HepG2 (cell line): ENCODE measurements at regions not wholly inside any gene's neighbourhood (a gene's known extent, or its start where the extent isn't known, plus 50 kb on each side); places are given as distances from the start of the nearest gene placed in this dataset.

Experiments
- ATAC-seq: fragments of 200-7000 bp; cut with Tn5 transposase; 3 replicates; pipeline ENCODE4 v1.9.1; 2020; ENCODE audit warnings: mild to moderate bottlenecking, moderate library complexity
- BruUV-seq: library from RNA; stranded (reverse); fragments of 400-500 nt; replicated peaks from 2 replicates; lab custom pipeline; 2021; lab: Mats Ljungman, UMichigan
- CTCF ChIA-PET: fragments of 300-600 bp; formaldehyde crosslinking; extraction: SDS; loops from one replicate; lab custom pipeline; 2021; ENCODE audit warnings: low total read pairs, inconsistent platforms, low intra/inter-chr PET ratio; lab: Yijun Ruan, JAX
- POLR2A ChIA-PET: fragments of 350-600 bp; sonication (Branson Sonifier 250); formaldehyde crosslinking; loops from one replicate; lab custom pipeline; 2020; ENCODE audit warnings: antibody characterized with exemption, inconsistent platforms; lab: Yijun Ruan, JAX
- DNase-seq: peaks from one replicate; pipeline ENCODE4 v3.0.0-alpha.2; 2015; ENCODE audit warnings: low spot score
- FAIRE-seq: peaks from 3 replicates; lab custom pipeline; 2011; peaks lifted over from hg19 to GRCh38; lab: Jason Lieb, UNC
- H2AFZ ChIP-seq: one replicate; pipeline ENCODE4 v1.6.1; 2011; ENCODE audit warnings: low read length, inconsistent platforms
- H3K27ac ChIP-seq: fragments of 300-600 bp; 3 replicates; pipeline ENCODE4 v1.8.0; 2011; ENCODE audit warnings: mixed run types, mild to moderate bottlenecking, mixed read lengths, low read length, inconsistent platforms; ENCODE audit not compliant: insufficient read depth; ENCODE audit errors: extremely low read length
- H3K27me3 ChIP-seq, 2 experiments: fragments of 200-600 bp in 1 of 2; 2 replicates in 1 of 2; 3 replicates in 1 of 2; pipeline versions ENCODE4 v1.6.0 to v1.8.0; 2011; ENCODE audit warnings: low read length in 2 of 2, mild to moderate bottlenecking in 2 of 2, moderate library complexity in 2 of 2, inconsistent platforms in 1 of 2; ENCODE audit not compliant: insufficient read depth in 2 of 2, control insufficient read depth in 1 of 2
- H3K36me3 ChIP-seq, 2 experiments: fragments of 200-600 bp in 1 of 2; replicated peaks in 1 of 2; 2 replicates in 1 of 2; 3 replicates in 1 of 2; pipeline versions ENCODE4 v1.5.1 to v1.8.0; 2011; ENCODE audit warnings: low read length in 2 of 2, inconsistent platforms in 1 of 2; ENCODE audit not compliant: insufficient read depth in 2 of 2, control insufficient read depth in 1 of 2
- H3K4me1 ChIP-seq: 2 replicates; pipeline ENCODE4 v1.5.1; 2012; ENCODE audit warnings: low read length, inconsistent platforms; ENCODE audit not compliant: insufficient read depth
- H3K4me2 ChIP-seq: 2 replicates; pipeline ENCODE4 v1.6.0; 2011; ENCODE audit warnings: low read depth, low read length, inconsistent platforms
- H3K4me3 ChIP-seq, 3 experiments: fragments of 200-600 bp in 1 of 3; sonication (generic), shearing (Covaris generic) in 1 of 3; replicated peaks in 1 of 3; 2 replicates each; pipeline ENCODE4 v1.5.1; 2011 to 2016; ENCODE audit warnings: low read length in 3 of 3, inconsistent platforms in 2 of 3, low read depth in 2 of 3, mild to moderate bottlenecking in 2 of 3, control low read depth in 1 of 3, mixed read lengths in 1 of 3; ENCODE audit not compliant: insufficient read depth in 1 of 3
- H3K79me2 ChIP-seq: one replicate; pipeline ENCODE4 v1.6.1; 2011; ENCODE audit warnings: low read length, inconsistent platforms; ENCODE audit not compliant: insufficient read depth
- H3K9ac ChIP-seq: 2 replicates; pipeline ENCODE4 v1.6.0; 2011; ENCODE audit warnings: mild to moderate bottlenecking, low read depth, low read length, inconsistent platforms; ENCODE audit not compliant: insufficient read depth
- H3K9me3 ChIP-seq: 2 replicates; pipeline ENCODE4 v1.5.1; 2012; ENCODE audit warnings: mild to moderate bottlenecking, low read length
- H4K20me1 ChIP-seq: 2 replicates; pipeline ENCODE4 v1.6.0; 2011; ENCODE audit warnings: inconsistent platforms, mild to moderate bottlenecking, low read length, moderate library complexity; ENCODE audit not compliant: insufficient read depth
- CREBL2 ChIP-seq: sonication (generic); formaldehyde crosslinking; IDR thresholded peaks from 2 replicates; pipeline ENCODE4 v1.8.1; 2023; ENCODE audit warnings: missing genetic modification reagents, mild to moderate bottlenecking, borderline replicate concordance
- EZH2 ChIP-seq: conservative IDR thresholded peaks from 2 replicates; pipeline ENCODE4 v1.6.1; 2012; ENCODE audit warnings: mild to moderate bottlenecking, low read depth, low read length, moderate library complexity
- GLI4 ChIP-seq: sonication (generic); formaldehyde crosslinking; IDR thresholded peaks from 2 replicates; pipeline ENCODE4 v1.5.1; 2020; ENCODE audit warnings: missing genetic modification reagents, mild to moderate bottlenecking, moderate library complexity, borderline replicate concordance
- GTF2F1 ChIP-seq: fragments of 150-350 bp; IDR thresholded peaks from 2 replicates; pipeline ENCODE4 v1.6.1; 2014; ENCODE audit warnings: low read length
- IKZF1 ChIP-seq: fragments of 450-650 bp; IDR thresholded peaks from 2 replicates; pipeline ENCODE4 v1.7.1; 2016
- ZC3H4 ChIP-seq: sonication (generic); formaldehyde crosslinking; IDR thresholded peaks from 2 replicates; pipeline ENCODE4 v1.4.0; 2020; ENCODE audit warnings: missing genetic modification reagents, borderline replicate concordance
- ZNF253 ChIP-seq: sonication (generic); formaldehyde crosslinking; IDR thresholded peaks from 2 replicates; pipeline ENCODE4 v1.8.0; 2022; ENCODE audit warnings: mild to moderate bottlenecking, missing genetic modification reagents, borderline replicate concordance
- ZNF747 ChIP-seq: sonication (generic); formaldehyde crosslinking; IDR thresholded peaks from 2 replicates; pipeline ENCODE4 v1.8.1; 2023; ENCODE audit warnings: missing genetic modification reagents, mild to moderate bottlenecking, borderline replicate concordance
- WGBS: methylation state at CpG from one replicate; pipeline ENCODE4 v1.1.6; 2017; ENCODE audit warnings: low lambda C conversion rate; 5-methylcytosine and 5-hydroxymethylcytosine counted together
- in situ Hi-C: cut with HindIII; loops from 2 replicates; pipeline ENCODE4 v1.10.0; 2017; ENCODE audit warnings: low pct_unique_long_range_greater_than_20kb; ENCODE audit not compliant: extremely low pct_ligation_motif_present
- intact Hi-C: fragments of 100-400 bp; cut with micrococcal nuclease; formaldehyde crosslinking; loops from one replicate; pipeline ENCODE4 v1.10.0; 2022; ENCODE audit not compliant: unreplicated experiment
- TF ChIP-seq, protein P1 (sequence below): sonication (generic); formaldehyde crosslinking; IDR thresholded peaks from 2 replicates; pipeline ENCODE4 v1.4.0; 2020; ENCODE audit warnings: missing genetic modification reagents
- TF ChIP-seq, protein P2 (sequence below): sonication (generic); formaldehyde crosslinking; conservative IDR thresholded peaks from 2 replicates; pipeline ENCODE4 v1.5.0; 2020; ENCODE audit warnings: missing genetic modification reagents
- TF ChIP-seq, protein P3 (sequence below): sonication (generic); formaldehyde crosslinking; IDR thresholded peaks from 2 replicates; pipeline ENCODE4 v1.5.1; 2020; ENCODE audit warnings: mild to moderate bottlenecking, missing genetic modification reagents, borderline replicate concordance

GRCh38 chr12:131493068-131493826 is 217.6 kb upstream of the SFSWAP start:
- Histone ChIP-seq H3K9ac (no peak overlapping the region), H4K20me1 (no peaks in the 10 kb centered on the region), H3K27me3 (peaks cover 2 to 6% of the 10 kb centered on the region in 2 experiments; a peak in 3 of 5 replicates), H3K36me3 (no peaks in the 10 kb centered on the region), H3K4me3 (no peak overlapping the region), H3K4me1 (no peaks in the 10 kb centered on the region), H3K9me3 (no peaks in the 10 kb centered on the region), H3K79me2 (no peaks in the 10 kb centered on the region), H3K4me2 (no peak overlapping the region), H2AFZ (no peak overlapping the region), H3K27ac (no peak overlapping the region)
- CTCF ChIA-PET, result no interaction called here
- TF ChIP-seq GTF2F1 (no peak), CREBL2 (no peak), ZNF253 (no peak), EZH2 (no peak), IKZF1 (no peak), ZC3H4 (no peak), ZNF747 (CRISPR knock-in tag) (no peak), GLI4 (CRISPR knock-in tag) (no peak)
- TF ChIP-seq, protein P1, sequence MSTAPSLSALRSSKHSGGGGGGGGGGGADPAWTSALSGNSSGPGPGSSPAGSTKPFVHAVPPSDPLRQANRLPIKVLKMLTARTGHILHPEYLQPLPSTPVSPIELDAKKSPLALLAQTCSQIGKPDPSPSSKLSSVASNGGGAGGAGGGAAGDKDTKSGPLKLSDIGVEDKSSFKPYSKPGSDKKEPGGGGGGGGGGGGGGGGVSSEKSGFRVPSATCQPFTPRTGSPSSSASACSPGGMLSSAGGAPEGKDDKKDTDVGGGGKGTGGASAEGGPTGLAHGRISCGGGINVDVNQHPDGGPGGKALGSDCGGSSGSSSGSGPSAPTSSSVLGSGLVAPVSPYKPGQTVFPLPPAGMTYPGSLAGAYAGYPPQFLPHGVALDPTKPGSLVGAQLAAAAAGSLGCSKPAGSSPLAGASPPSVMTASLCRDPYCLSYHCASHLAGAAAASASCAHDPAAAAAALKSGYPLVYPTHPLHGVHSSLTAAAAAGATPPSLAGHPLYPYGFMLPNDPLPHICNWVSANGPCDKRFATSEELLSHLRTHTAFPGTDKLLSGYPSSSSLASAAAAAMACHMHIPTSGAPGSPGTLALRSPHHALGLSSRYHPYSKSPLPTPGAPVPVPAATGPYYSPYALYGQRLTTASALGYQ, result no peak
- TF ChIP-seq, protein P2, sequence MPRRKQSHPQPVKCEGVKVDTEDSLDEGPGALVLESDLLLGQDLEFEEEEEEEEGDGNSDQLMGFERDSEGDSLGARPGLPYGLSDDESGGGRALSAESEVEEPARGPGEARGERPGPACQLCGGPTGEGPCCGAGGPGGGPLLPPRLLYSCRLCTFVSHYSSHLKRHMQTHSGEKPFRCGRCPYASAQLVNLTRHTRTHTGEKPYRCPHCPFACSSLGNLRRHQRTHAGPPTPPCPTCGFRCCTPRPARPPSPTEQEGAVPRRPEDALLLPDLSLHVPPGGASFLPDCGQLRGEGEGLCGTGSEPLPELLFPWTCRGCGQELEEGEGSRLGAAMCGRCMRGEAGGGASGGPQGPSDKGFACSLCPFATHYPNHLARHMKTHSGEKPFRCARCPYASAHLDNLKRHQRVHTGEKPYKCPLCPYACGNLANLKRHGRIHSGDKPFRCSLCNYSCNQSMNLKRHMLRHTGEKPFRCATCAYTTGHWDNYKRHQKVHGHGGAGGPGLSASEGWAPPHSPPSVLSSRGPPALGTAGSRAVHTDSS, result no peak
- TF ChIP-seq, protein P3, sequence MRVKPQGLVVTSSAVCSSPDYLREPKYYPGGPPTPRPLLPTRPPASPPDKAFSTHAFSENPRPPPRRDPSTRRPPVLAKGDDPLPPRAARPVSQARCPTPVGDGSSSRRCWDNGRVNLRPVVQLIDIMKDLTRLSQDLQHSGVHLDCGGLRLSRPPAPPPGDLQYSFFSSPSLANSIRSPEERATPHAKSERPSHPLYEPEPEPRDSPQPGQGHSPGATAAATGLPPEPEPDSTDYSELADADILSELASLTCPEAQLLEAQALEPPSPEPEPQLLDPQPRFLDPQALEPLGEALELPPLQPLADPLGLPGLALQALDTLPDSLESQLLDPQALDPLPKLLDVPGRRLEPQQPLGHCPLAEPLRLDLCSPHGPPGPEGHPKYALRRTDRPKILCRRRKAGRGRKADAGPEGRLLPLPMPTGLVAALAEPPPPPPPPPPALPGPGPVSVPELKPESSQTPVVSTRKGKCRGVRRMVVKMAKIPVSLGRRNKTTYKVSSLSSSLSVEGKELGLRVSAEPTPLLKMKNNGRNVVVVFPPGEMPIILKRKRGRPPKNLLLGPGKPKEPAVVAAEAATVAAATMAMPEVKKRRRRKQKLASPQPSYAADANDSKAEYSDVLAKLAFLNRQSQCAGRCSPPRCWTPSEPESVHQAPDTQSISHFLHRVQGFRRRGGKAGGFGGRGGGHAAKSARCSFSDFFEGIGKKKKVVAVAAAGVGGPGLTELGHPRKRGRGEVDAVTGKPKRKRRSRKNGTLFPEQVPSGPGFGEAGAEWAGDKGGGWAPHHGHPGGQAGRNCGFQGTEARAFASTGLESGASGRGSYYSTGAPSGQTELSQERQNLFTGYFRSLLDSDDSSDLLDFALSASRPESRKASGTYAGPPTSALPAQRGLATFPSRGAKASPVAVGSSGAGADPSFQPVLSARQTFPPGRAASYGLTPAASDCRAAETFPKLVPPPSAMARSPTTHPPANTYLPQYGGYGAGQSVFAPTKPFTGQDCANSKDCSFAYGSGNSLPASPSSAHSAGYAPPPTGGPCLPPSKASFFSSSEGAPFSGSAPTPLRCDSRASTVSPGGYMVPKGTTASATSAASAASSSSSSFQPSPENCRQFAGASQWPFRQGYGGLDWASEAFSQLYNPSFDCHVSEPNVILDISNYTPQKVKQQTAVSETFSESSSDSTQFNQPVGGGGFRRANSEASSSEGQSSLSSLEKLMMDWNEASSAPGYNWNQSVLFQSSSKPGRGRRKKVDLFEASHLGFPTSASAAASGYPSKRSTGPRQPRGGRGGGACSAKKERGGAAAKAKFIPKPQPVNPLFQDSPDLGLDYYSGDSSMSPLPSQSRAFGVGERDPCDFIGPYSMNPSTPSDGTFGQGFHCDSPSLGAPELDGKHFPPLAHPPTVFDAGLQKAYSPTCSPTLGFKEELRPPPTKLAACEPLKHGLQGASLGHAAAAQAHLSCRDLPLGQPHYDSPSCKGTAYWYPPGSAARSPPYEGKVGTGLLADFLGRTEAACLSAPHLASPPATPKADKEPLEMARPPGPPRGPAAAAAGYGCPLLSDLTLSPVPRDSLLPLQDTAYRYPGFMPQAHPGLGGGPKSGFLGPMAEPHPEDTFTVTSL (CRISPR knock-in tag), result no peak
- FAIRE-seq (no peak), ATAC-seq (no peak), DNase-seq (no peak)
- intact Hi-C loops (no loop called here), in situ Hi-C loops (no loop called here)
- no CpG with 5 or more reads among the region's 34 CpGs for WGBS
- no TSS peak for BruUV-seq
- POLR2A ChIA-PET, result no interaction called here
